ENCODE measurements at regions not wholly inside any gene's neighbourhood (a gene's known extent, or its start where the extent isn't known, plus 50 kb on each side); places are given as distances from the start of the nearest gene placed in this dataset.

DNA sequence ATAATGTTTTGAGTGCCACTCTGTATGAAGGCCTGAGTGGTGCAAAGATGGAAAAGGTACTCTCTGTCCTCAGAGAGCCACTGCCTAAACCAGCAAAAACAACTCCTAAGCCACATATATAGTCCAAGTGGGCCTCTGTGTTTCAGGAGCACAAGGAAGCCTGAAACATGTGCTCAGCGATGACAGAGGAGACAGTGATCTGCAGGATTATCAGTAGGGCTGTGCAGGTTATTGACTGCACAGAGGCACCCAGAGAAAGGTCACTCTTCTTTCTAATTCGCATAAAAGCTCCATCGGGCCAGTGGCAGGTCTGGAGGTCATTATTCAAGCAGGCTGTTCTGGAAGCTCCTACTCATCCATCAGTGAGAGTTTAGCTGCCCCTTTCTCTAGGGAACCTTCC, 361.9 kb downstream of the BCL11B start:
- TF ChIP-seq, protein P1, sequence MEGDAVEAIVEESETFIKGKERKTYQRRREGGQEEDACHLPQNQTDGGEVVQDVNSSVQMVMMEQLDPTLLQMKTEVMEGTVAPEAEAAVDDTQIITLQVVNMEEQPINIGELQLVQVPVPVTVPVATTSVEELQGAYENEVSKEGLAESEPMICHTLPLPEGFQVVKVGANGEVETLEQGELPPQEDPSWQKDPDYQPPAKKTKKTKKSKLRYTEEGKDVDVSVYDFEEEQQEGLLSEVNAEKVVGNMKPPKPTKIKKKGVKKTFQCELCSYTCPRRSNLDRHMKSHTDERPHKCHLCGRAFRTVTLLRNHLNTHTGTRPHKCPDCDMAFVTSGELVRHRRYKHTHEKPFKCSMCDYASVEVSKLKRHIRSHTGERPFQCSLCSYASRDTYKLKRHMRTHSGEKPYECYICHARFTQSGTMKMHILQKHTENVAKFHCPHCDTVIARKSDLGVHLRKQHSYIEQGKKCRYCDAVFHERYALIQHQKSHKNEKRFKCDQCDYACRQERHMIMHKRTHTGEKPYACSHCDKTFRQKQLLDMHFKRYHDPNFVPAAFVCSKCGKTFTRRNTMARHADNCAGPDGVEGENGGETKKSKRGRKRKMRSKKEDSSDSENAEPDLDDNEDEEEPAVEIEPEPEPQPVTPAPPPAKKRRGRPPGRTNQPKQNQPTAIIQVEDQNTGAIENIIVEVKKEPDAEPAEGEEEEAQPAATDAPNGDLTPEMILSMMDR (conservative IDR thresholded peaks at IDR 0.05 in 1 of 2, IDR thresholded peaks at IDR 0.05 in 1 of 2; ENCODE audit: extremely low read depth in 1 of 2, insufficient read depth in 1 of 2, low read depth in 1 of 2, low read length in 2 of 2) = no peak
- no peak for TF ChIP-seq EZH2 (IDR thresholded peaks at IDR 0.05; ENCODE audit: borderline replicate concordance, low read length)

Measured in mammary epithelial cell (primary cell).